Activated CD4-positive, alpha-beta T cell treated with anti-CD3 and anti-CD28 coated beads, Interleukin-2, amount 50 U/mL, for 48 hours (primary cell): ENCODE measurements at regions not wholly inside any gene's neighbourhood (a gene's known extent, or its start where the extent isn't known, plus 50 kb on each side); places are given as distances from the start of the nearest gene placed in this dataset.
"Not testable (repeated sequence)": the region's sequence is repeated elsewhere in the genome, so short reads cannot be mapped to it uniquely, and the experiment has no call there.

ENCODE experiments used
- DNase-seq, 2 experiments: peaks; one replicate each; pipeline ENCODE4 v3.0.0-alpha.2; 2020

- DNase-seq: no peak
These were observed 728.8 kb downstream of the NR2F1-AS1 start for GRCh38 chr5:92852219-92852618.

GRCh38 chr5:92850886-92851285 is 730.1 kb downstream of the NR2F1-AS1 start:
- no peak for DNase-seq

GRCh38 chr5:92849756-92850155 is 731.3 kb downstream of the NR2F1-AS1 start:
- no peak for DNase-seq

GRCh38 chr5:92841604-92842155 is 739.3 kb downstream of the NR2F1-AS1 start:
- no peak for DNase-seq

GRCh38 chr5:92838253-92838652 is 742.8 kb downstream of the NR2F1-AS1 start:
- no peak for DNase-seq

GRCh38 chr5:92836855-92837755 is 743.9 kb downstream of the NR2F1-AS1 start:
- no peak for DNase-seq

- DNase-seq: no peak
These were observed 745.3 kb downstream of the NR2F1-AS1 start for GRCh38 chr5:92835712-92836111.

GRCh38 chr5:92823551-92823950 is 757.5 kb downstream of the NR2F1-AS1 start:
- not testable (repeated sequence) for DNase-seq

GRCh38 chr5:92822183-92822582 is 758.8 kb downstream of the NR2F1-AS1 start:
- DNase-seq: no peak

GRCh38 chr5:92809855-92810465 is 771.1 kb downstream of the NR2F1-AS1 start:
- DNase-seq: no peak

GRCh38 chr5:92808474-92808873 is 772.5 kb downstream of the NR2F1-AS1 start:
- DNase-seq: no peak

GRCh38 chr5:92807085-92807484 is 773.9 kb downstream of the NR2F1-AS1 start:
- no peak for DNase-seq

- DNase-seq: no peak
These were observed 775.6 kb downstream of the NR2F1-AS1 start for GRCh38 chr5:92805446-92805845.

GRCh38 chr5:92801911-92802310 is 779.1 kb downstream of the NR2F1-AS1 start:
- DNase-seq: no peak

- no peak for DNase-seq
These were observed 780.7 kb downstream of the NR2F1-AS1 start for GRCh38 chr5:92800365-92800764.

GRCh38 chr5:92795633-92796032 is 785.4 kb downstream of the NR2F1-AS1 start:
- DNase-seq: no peak

- DNase-seq: no peak
These were observed 801.0 kb downstream of the NR2F1-AS1 start for GRCh38 chr5:92780057-92780456.

GRCh38 chr5:92779536-92779935 is 801.5 kb downstream of the NR2F1-AS1 start:
- no peak for DNase-seq

- DNase-seq: no peak
These were observed 802.8 kb downstream of the NR2F1-AS1 start for GRCh38 chr5:92778261-92778660.

GRCh38 chr5:92777421-92777820 is 803.6 kb downstream of the NR2F1-AS1 start:
- DNase-seq: no peak

GRCh38 chr5:92775711-92776615 is 805.1 kb downstream of the NR2F1-AS1 start:
- DNase-seq: no peak

GRCh38 chr5:92769978-92770377 is 811.0 kb downstream of the NR2F1-AS1 start:
- DNase-seq: no peak

GRCh38 chr5:92761585-92761984 is 819.4 kb downstream of the NR2F1-AS1 start:
- DNase-seq: no peak
